ENCODE measurements at regions not wholly inside any gene's neighbourhood (a gene's known extent, or its start where the extent isn't known, plus 50 kb on each side); places are given as distances from the start of the nearest gene placed in this dataset.

- Mint-ChIP-seq H3K9me3 (no peaks in the 10 kb centered on the region), H3K4me1 (no peaks in the 10 kb centered on the region), H3K27me3 (peaks cover 3 to 18% (median 10%) of the 10 kb centered on the region in 5 donors), H3K36me3 (no peaks in the 10 kb centered on the region), H3K27ac (no peak overlapping the region), H3K4me3 (no peak overlapping the region)
- ATAC-seq (no peak), DNase-seq (no peak)
- POLR2A ChIA-PET: no interaction called here
These were observed 58.7 kb downstream of the OTOL1 start for GRCh38 chr3:161555320-161555719.

- Mint-ChIP-seq H3K4me1 (no peaks in the 10 kb centered on the region), H3K27ac (no peak overlapping the region), H3K4me3 (no peak overlapping the region), H3K36me3 (no peaks in the 10 kb centered on the region), H3K9me3 (no peaks in the 10 kb centered on the region), H3K27me3 (peaks cover 4 to 29% (median 15%) of the 10 kb centered on the region in 5 donors)
- POLR2A ChIA-PET: no interaction called here
- ATAC-seq (no peak), DNase-seq (no peak)
These were observed 59.9 kb downstream of the OTOL1 start for GRCh38 chr3:161556533-161556932.

- DNase-seq (no peak), ATAC-seq (no peak)
- Mint-ChIP-seq H3K4me3 (no peak overlapping the region), H3K4me1 (no peaks in the 10 kb centered on the region), H3K36me3 (no peaks in the 10 kb centered on the region), H3K27me3 (peaks cover 4 to 33% (median 13%) of the 10 kb centered on the region in 5 donors), H3K9me3 (no peaks in the 10 kb centered on the region), H3K27ac (no peak overlapping the region)
- POLR2A ChIA-PET: no interaction called here
These were observed 60.3 kb downstream of the OTOL1 start for GRCh38 chr3:161556941-161557340.

- Mint-ChIP-seq H3K27me3 (peaks cover 4 to 33% (median 13%) of the 10 kb centered on the region in 5 donors), H3K4me3 (no peak overlapping the region), H3K9me3 (no peaks in the 10 kb centered on the region), H3K4me1 (no peaks in the 10 kb centered on the region), H3K36me3 (no peaks in the 10 kb centered on the region), H3K27ac (no peak overlapping the region)
- DNase-seq (no peak), ATAC-seq (no peak)
- POLR2A ChIA-PET: no interaction called here
These were observed 61.0 kb downstream of the OTOL1 start for GRCh38 chr3:161557445-161558150.

- H3K4me1 Mint-ChIP-seq: no peaks in the 10 kb centered on the region
- H3K27ac Mint-ChIP-seq: no peak overlapping the region
- ATAC-seq: no peak
- no peaks in the 10 kb centered on the region for H3K9me3 Mint-ChIP-seq
- no peak overlapping the region for H3K4me3 Mint-ChIP-seq
- POLR2A ChIA-PET: no interaction called here
- H3K27me3 Mint-ChIP-seq: peaks cover 4 to 33% (median 13%) of the 10 kb centered on the region in 5 donors
- no peak for DNase-seq
- no peaks in the 10 kb centered on the region for H3K36me3 Mint-ChIP-seq
These were observed 61.6 kb downstream of the OTOL1 start for GRCh38 chr3:161558236-161558635.

- ATAC-seq (no peak), DNase-seq (no peak)
- Mint-ChIP-seq H3K4me1 (no peaks in the 10 kb centered on the region), H3K27me3 (peaks cover 1 to 33% (median 10%) of the 10 kb centered on the region in 5 donors), H3K9me3 (no peaks in the 10 kb centered on the region), H3K36me3 (no peaks in the 10 kb centered on the region), H3K27ac (no peak overlapping the region), H3K4me3 (no peak overlapping the region)
- POLR2A ChIA-PET: no interaction called here
These were observed 62.8 kb downstream of the OTOL1 start for GRCh38 chr3:161559177-161559998.

- no peak overlapping the region for H3K27ac Mint-ChIP-seq
- no peaks in the 10 kb centered on the region for H3K4me1 Mint-ChIP-seq
- ATAC-seq (no peak), DNase-seq (no peak)
- no peaks in the 10 kb centered on the region for H3K9me3 Mint-ChIP-seq
- POLR2A ChIA-PET: no interaction called here
- peaks cover 1 to 33% (median 10%) of the 10 kb centered on the region in 5 donors for H3K27me3 Mint-ChIP-seq
- no peaks in the 10 kb centered on the region for H3K36me3 Mint-ChIP-seq
- H3K4me3 Mint-ChIP-seq: no peak overlapping the region
These were observed 63.5 kb downstream of the OTOL1 start for GRCh38 chr3:161560008-161560637.

- Mint-ChIP-seq H3K4me1 (no peaks in the 10 kb centered on the region), H3K4me3 (no peak overlapping the region), H3K27ac (no peak overlapping the region), H3K36me3 (no peaks in the 10 kb centered on the region), H3K27me3 (peaks cover 0 to 6% (median 0%) of the 10 kb centered on the region in 5 donors), H3K9me3 (no peaks in the 10 kb centered on the region)
- DNase-seq: no peak
- POLR2A ChIA-PET: no interaction called here
- ATAC-seq: no peak
These were observed 71.2 kb downstream of the OTOL1 start for GRCh38 chr3:161567577-161568361.

- peaks cover 0 to 6% (median 0%) of the 10 kb centered on the region in 5 donors for H3K27me3 Mint-ChIP-seq
- no peak for DNase-seq
- ATAC-seq: no peak
- POLR2A ChIA-PET: no interaction called here
- no peak overlapping the region for H3K4me3 Mint-ChIP-seq
- no peaks in the 10 kb centered on the region for H3K36me3 Mint-ChIP-seq
- no peaks in the 10 kb centered on the region for H3K9me3 Mint-ChIP-seq
- H3K27ac Mint-ChIP-seq: no peak overlapping the region
- H3K4me1 Mint-ChIP-seq: no peaks in the 10 kb centered on the region
These were observed 72.1 kb downstream of the OTOL1 start for GRCh38 chr3:161568671-161569070.

- H3K27ac Mint-ChIP-seq: no peak overlapping the region
- H3K4me1 Mint-ChIP-seq: no peaks in the 10 kb centered on the region
- no peak for DNase-seq
- H3K9me3 Mint-ChIP-seq: peaks cover 0 to 2% (median 0%) of the 10 kb centered on the region in 9 donors
- H3K4me3 Mint-ChIP-seq: no peak overlapping the region
- POLR2A ChIA-PET: no interaction called here
- no peaks in the 10 kb centered on the region for H3K36me3 Mint-ChIP-seq
- peaks cover 2 to 16% (median 6%) of the 10 kb centered on the region in 5 donors for H3K27me3 Mint-ChIP-seq
- no peak for ATAC-seq
These were observed 75.3 kb downstream of the OTOL1 start for GRCh38 chr3:161571951-161572350.

- Mint-ChIP-seq H3K27me3 (peaks cover 2 to 18% (median 4%) of the 10 kb centered on the region in 5 donors), H3K36me3 (no peaks in the 10 kb centered on the region), H3K4me3 (no peak overlapping the region), H3K27ac (no peak overlapping the region), H3K9me3 (peaks cover 0 to 2% (median 0%) of the 10 kb centered on the region in 9 donors), H3K4me1 (no peaks in the 10 kb centered on the region)
- no peak for ATAC-seq
- POLR2A ChIA-PET: no interaction called here
- DNase-seq: no peak
These were observed 76.5 kb downstream of the OTOL1 start for GRCh38 chr3:161573136-161573535.

GRCh38 chr3:161575901-161576300, 79.3 kb downstream of the OTOL1 start:
- ATAC-seq: no peak
- Mint-ChIP-seq H3K4me3 (no peak overlapping the region), H3K27ac (no peak overlapping the region), H3K9me3 (peaks cover 0 to 2% (median 0%) of the 10 kb centered on the region in 9 donors), H3K27me3 (peaks cover 2 to 18% (median 4%) of the 10 kb centered on the region in 5 donors), H3K36me3 (no peaks in the 10 kb centered on the region), H3K4me1 (no peaks in the 10 kb centered on the region)
- no peak for DNase-seq
- POLR2A ChIA-PET: no interaction called here

Measured in naive thymus-derived CD8-positive, alpha-beta T cell (primary cell).